Neural cell (in vitro differentiated cells): ENCODE measurements at regions not wholly inside any gene's neighbourhood (a gene's known extent, or its start where the extent isn't known, plus 50 kb on each side); places are given as distances from the start of the nearest gene placed in this dataset.

Experiments
- H2AFZ ChIP-seq: fragments of 200-600, 300-800 bp; sonication (generic), shearing (Covaris generic); 2 replicates; pipeline ENCODE4 v1.6.0; 2014; ENCODE audit warnings: low read depth, mild to moderate bottlenecking, antibody characterized with exemption, low read length, moderate library complexity
- H3F3A ChIP-seq: fragments of 200-600 bp; shearing (Covaris generic); 2 replicates; pipeline ENCODE4 v1.6.1; 2016; ENCODE audit warnings: mild to moderate bottlenecking, moderate library complexity, mixed read lengths, antibody characterized with exemption, low read length; ENCODE audit not compliant: insufficient read depth, poor library complexity, severe bottlenecking
- H3K27ac ChIP-seq: fragments of 200-600, 300-800 bp; sonication (generic), shearing (Covaris generic); 2 replicates; pipeline ENCODE4 v1.5.1; 2014; ENCODE audit warnings: mild to moderate bottlenecking, low read length, moderate library complexity
- H3K27me3 ChIP-seq: fragments of 300-800, 200-600 bp; sonication (generic), shearing (Covaris generic); 2 replicates; pipeline ENCODE4 v1.6.0; 2014; ENCODE audit warnings: mild to moderate bottlenecking, low read depth, low read length, moderate library complexity; ENCODE audit not compliant: insufficient read depth
- H3K36me3 ChIP-seq: fragments of 300-800, 200-600 bp; sonication (generic), shearing (Covaris generic); 2 replicates; pipeline ENCODE4 v1.5.1; 2014; ENCODE audit warnings: mild to moderate bottlenecking, antibody characterized with exemption, low read length, moderate library complexity; ENCODE audit not compliant: insufficient read depth
- H3K4me2 ChIP-seq: fragments of 300-800, 200-600 bp; sonication (generic), shearing (Covaris generic); 2 replicates; pipeline ENCODE4 v1.6.0; 2014; ENCODE audit warnings: mild to moderate bottlenecking, low read length
- H3K4me3 ChIP-seq: fragments of 300-800, 200-600 bp; sonication (generic), shearing (Covaris generic); 2 replicates; pipeline ENCODE4 v1.5.1; 2014; ENCODE audit warnings: mild to moderate bottlenecking, low read length, moderate library complexity
- H3K79me2 ChIP-seq: fragments of 200-600 bp; shearing (Covaris generic); replicated peaks from 2 replicates; pipeline ENCODE4 v1.6.0; 2014; ENCODE audit warnings: mild to moderate bottlenecking, low read length, moderate library complexity; ENCODE audit not compliant: insufficient read depth
- H3K9ac ChIP-seq: fragments of 300-800, 200-600 bp; sonication (generic), shearing (Covaris generic); 2 replicates; pipeline ENCODE4 v1.6.1; 2016; ENCODE audit warnings: mild to moderate bottlenecking, low read length, mixed read lengths
- H3K9me2 ChIP-seq: fragments of 200-600 bp; shearing (Covaris generic); 2 replicates; pipeline ENCODE4 v1.6.1; 2016; ENCODE audit warnings: mild to moderate bottlenecking, low read length, mixed read lengths; ENCODE audit not compliant: insufficient read depth
- H3K9me3 ChIP-seq: fragments of 200-600, 300-800 bp; sonication (generic), shearing (Covaris generic); 2 replicates; pipeline ENCODE4 v1.6.1; 2016; ENCODE audit warnings: mild to moderate bottlenecking, mixed run types, low read length, moderate library complexity, mixed read lengths
- H4K20me1 ChIP-seq: fragments of 200-600 bp; shearing (Covaris generic); 2 replicates; pipeline ENCODE4 v1.6.1; 2016; ENCODE audit warnings: mild to moderate bottlenecking, mixed run types; ENCODE audit not compliant: insufficient read depth
- EP300 ChIP-seq: fragments of 450-650 bp; conservative IDR thresholded peaks from 2 replicates; pipeline ENCODE4 v1.6.1; 2014; ENCODE audit warnings: antibody characterized with exemption, mild to moderate bottlenecking, moderate library complexity; ENCODE audit not compliant: poor library complexity, severe bottlenecking
- EZH2 ChIP-seq: fragments of 200-600, 300-800 bp; shearing (Covaris generic), sonication (generic); IDR thresholded peaks from 2 replicates; pipeline ENCODE4 v1.6.1; 2014; ENCODE audit warnings: antibody characterized with exemption, low read length, borderline replicate concordance, mild to moderate bottlenecking; ENCODE audit not compliant: insufficient read depth, poor library complexity, severe bottlenecking
- MXI1 ChIP-seq: fragments of 450-650 bp; conservative IDR thresholded peaks from 2 replicates; pipeline ENCODE4 v1.6.1; 2014; ENCODE audit warnings: antibody characterized with exemption, mild to moderate bottlenecking; ENCODE audit not compliant: poor library complexity, severe bottlenecking
- POLR2AphosphoS5 ChIP-seq: IDR thresholded peaks from 2 replicates; pipeline ENCODE4 v1.6.1; 2012
- RAD21 ChIP-seq: fragments of 450-650 bp; conservative IDR thresholded peaks from 2 replicates; pipeline ENCODE4 v1.6.1; 2014; ENCODE audit warnings: antibody characterized with exemption, mild to moderate bottlenecking, moderate library complexity
- REST ChIP-seq: IDR thresholded peaks from 2 replicates; pipeline ENCODE4 v1.6.1; 2012; ENCODE audit warnings: borderline replicate concordance
- SMC3 ChIP-seq: fragments of 450-650 bp; conservative IDR thresholded peaks from 2 replicates; pipeline ENCODE4 v1.6.1; 2014; ENCODE audit warnings: antibody characterized with exemption, mild to moderate bottlenecking, moderate library complexity; ENCODE audit not compliant: poor library complexity
- TAF1 ChIP-seq: IDR thresholded peaks from 2 replicates; pipeline ENCODE4 v1.6.1; 2012; ENCODE audit warnings: low read depth
- TF ChIP-seq, protein P1 (sequence below): fragments of 450-650 bp; IDR thresholded peaks from 2 replicates; pipeline ENCODE4 v1.5.1; 2014; ENCODE audit warnings: antibody characterized with exemption, mild to moderate bottlenecking, moderate library complexity; ENCODE audit not compliant: poor library complexity, severe bottlenecking

- no peak overlapping the region for H3K4me3 ChIP-seq
- H3F3A ChIP-seq: no peaks in the 10 kb centered on the region
- H2AFZ ChIP-seq: no peak overlapping the region
- H4K20me1 ChIP-seq: no peaks in the 10 kb centered on the region
- TF ChIP-seq EP300: no peak
- no peak for TF ChIP-seq REST
- TF ChIP-seq MXI1: no peak
- TF ChIP-seq SMC3: no peak
- no peak for TF ChIP-seq POLR2AphosphoS5
- no peak for TF ChIP-seq EZH2
- TF ChIP-seq, protein P1, sequence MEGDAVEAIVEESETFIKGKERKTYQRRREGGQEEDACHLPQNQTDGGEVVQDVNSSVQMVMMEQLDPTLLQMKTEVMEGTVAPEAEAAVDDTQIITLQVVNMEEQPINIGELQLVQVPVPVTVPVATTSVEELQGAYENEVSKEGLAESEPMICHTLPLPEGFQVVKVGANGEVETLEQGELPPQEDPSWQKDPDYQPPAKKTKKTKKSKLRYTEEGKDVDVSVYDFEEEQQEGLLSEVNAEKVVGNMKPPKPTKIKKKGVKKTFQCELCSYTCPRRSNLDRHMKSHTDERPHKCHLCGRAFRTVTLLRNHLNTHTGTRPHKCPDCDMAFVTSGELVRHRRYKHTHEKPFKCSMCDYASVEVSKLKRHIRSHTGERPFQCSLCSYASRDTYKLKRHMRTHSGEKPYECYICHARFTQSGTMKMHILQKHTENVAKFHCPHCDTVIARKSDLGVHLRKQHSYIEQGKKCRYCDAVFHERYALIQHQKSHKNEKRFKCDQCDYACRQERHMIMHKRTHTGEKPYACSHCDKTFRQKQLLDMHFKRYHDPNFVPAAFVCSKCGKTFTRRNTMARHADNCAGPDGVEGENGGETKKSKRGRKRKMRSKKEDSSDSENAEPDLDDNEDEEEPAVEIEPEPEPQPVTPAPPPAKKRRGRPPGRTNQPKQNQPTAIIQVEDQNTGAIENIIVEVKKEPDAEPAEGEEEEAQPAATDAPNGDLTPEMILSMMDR: no peak
- no peak for TF ChIP-seq TAF1
- no peak for TF ChIP-seq RAD21
- no peak overlapping the region for H3K9ac ChIP-seq
- H3K9me2 ChIP-seq: no peaks in the 10 kb centered on the region
- H3K27me3 ChIP-seq: no peaks in the 10 kb centered on the region
- no peak overlapping the region for H3K27ac ChIP-seq
- no peaks in the 10 kb centered on the region for H3K79me2 ChIP-seq
- H3K36me3 ChIP-seq: no peaks in the 10 kb centered on the region
- H3K9me3 ChIP-seq: no peaks in the 10 kb centered on the region
- no peak overlapping the region for H3K4me2 ChIP-seq
These were observed 137.7 kb downstream of the PRELID2 start for GRCh38 chr5:145697251-145697990.

- Histone ChIP-seq H3K27ac (no peak overlapping the region), H3K4me3 (no peak overlapping the region), H3K79me2 (no peaks in the 10 kb centered on the region), H3K9me2 (no peaks in the 10 kb centered on the region), H3K27me3 (no peaks in the 10 kb centered on the region), H3K9ac (no peak overlapping the region), H3K4me2 (no peak overlapping the region), H2AFZ (no peak overlapping the region), H3K9me3 (no peaks in the 10 kb centered on the region), H3F3A (no peaks in the 10 kb centered on the region), H4K20me1 (no peaks in the 10 kb centered on the region), H3K36me3 (no peaks in the 10 kb centered on the region)
- TF ChIP-seq MXI1: no peak
- TF ChIP-seq EZH2: no peak
- TF ChIP-seq POLR2AphosphoS5: no peak
- no peak for TF ChIP-seq SMC3
- TF ChIP-seq, protein P1: no peak
- TF ChIP-seq REST: no peak
- TF ChIP-seq EP300: no peak
- no peak for TF ChIP-seq RAD21
- TF ChIP-seq TAF1: no peak
These were observed 145.9 kb downstream of the PRELID2 start for GRCh38 chr5:145689235-145689634.
